AG10803 (cell line): ENCODE measurements at regions not wholly inside any gene's neighbourhood (a gene's known extent, or its start where the extent isn't known, plus 50 kb on each side); places are given as distances from the start of the nearest gene placed in this dataset.
A peak's percentile ranks its signal among the peaks of the same experiment; 100 is the strongest.
"Not testable (repeated sequence)": the region's sequence is repeated elsewhere in the genome, so short reads cannot be mapped to it uniquely, and the experiment has no call there.

ENCODE experiments used
- DNase-seq: peaks from one replicate; pipeline ENCODE4 v3.0.0; 2010; ENCODE audit warnings: low read depth
- H3K4me3 ChIP-seq: 2 replicates; pipeline ENCODE4 v1.5.1; 2011; ENCODE audit warnings: mild to moderate bottlenecking, low read length, control low read depth
- TF ChIP-seq, protein P1 (sequence below): conservative IDR thresholded peaks from 2 replicates; pipeline ENCODE4 v1.5.1; 2011; ENCODE audit warnings: mild to moderate bottlenecking, low read length, control low read depth, inconsistent platforms

DNA sequence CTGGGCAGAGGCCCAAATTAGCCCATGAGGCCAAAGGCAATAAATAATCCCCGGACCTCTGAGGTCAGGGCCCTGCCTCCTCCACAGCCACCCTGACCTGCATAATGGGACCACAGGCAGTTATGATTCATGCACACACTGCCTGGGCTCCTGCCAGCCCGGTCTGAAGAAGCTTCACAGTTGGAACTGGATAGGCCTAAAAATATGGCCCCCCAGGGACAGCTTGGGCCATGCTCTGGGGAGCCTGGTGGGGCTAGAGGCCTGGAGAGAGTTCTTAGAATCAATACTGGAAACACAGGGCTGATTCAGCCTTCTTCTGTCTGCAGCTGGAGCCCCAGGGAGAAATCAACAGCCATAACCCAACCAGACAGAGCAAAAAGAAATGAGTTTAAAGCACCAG is 112.8 kb upstream of the CADM1 start:
- no peak overlapping the region for H3K4me3 ChIP-seq
- TF ChIP-seq, protein P1, sequence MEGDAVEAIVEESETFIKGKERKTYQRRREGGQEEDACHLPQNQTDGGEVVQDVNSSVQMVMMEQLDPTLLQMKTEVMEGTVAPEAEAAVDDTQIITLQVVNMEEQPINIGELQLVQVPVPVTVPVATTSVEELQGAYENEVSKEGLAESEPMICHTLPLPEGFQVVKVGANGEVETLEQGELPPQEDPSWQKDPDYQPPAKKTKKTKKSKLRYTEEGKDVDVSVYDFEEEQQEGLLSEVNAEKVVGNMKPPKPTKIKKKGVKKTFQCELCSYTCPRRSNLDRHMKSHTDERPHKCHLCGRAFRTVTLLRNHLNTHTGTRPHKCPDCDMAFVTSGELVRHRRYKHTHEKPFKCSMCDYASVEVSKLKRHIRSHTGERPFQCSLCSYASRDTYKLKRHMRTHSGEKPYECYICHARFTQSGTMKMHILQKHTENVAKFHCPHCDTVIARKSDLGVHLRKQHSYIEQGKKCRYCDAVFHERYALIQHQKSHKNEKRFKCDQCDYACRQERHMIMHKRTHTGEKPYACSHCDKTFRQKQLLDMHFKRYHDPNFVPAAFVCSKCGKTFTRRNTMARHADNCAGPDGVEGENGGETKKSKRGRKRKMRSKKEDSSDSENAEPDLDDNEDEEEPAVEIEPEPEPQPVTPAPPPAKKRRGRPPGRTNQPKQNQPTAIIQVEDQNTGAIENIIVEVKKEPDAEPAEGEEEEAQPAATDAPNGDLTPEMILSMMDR = no peak
- peak; percentile 93 for DNase-seq

DNA sequence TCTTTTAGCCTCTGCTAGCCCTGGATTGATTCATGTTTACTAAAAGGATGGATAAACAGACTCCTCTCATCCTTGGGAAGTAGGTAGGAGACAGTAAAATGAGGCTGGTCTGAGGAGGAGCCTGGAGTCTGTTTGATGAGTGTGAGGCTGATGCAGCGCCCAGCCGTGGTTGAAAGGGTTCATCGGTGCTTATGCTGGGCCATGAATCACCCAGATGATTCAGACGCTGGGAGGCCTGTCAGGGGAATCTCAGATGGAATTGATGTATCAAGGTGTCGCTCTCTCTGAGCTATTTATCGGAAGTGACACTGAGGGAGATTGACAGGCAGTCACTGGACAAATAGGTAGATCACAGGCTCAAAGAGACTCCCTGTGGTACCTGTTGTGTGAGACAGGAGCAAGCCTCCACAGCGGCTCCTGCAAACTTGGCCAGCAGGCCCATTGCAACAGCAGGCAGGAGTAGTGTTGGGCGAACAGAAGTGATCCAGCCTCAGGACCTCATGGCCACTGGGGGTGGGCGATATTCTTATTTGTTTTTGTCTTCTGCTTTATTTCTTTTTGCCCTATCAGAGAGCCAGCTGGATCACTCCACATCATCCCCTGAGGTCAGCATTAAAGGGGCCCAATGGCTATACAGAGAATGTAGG is 109.9 kb upstream of the CADM1 start:
- H3K4me3 ChIP-seq = no peak overlapping the region
- TF ChIP-seq, protein P1 = no peak
- DNase-seq = peak; percentile 41

DNA sequence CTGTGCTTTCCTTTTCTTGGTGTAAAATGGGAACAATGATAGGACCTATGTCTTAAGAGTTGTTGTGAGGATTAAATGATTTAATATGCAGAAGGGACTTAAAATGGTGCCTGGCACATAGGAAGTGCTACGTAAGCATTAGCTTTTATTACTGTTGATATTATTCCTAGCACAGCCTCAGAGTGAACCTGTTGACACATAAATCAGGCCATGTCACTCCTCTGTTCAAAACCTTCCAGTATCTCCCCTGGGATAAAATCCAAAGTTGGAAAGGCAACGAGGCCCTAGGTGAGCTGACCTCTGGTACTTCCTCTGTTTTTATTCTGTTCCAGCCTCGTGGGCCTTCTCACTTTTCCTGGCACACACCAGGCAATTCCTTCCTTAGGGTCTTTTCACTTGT is 108.8 kb upstream of the CADM1 start:
- DNase-seq = no peak
- H3K4me3 ChIP-seq = no peak overlapping the region
- TF ChIP-seq, protein P1 = no peak

DNA sequence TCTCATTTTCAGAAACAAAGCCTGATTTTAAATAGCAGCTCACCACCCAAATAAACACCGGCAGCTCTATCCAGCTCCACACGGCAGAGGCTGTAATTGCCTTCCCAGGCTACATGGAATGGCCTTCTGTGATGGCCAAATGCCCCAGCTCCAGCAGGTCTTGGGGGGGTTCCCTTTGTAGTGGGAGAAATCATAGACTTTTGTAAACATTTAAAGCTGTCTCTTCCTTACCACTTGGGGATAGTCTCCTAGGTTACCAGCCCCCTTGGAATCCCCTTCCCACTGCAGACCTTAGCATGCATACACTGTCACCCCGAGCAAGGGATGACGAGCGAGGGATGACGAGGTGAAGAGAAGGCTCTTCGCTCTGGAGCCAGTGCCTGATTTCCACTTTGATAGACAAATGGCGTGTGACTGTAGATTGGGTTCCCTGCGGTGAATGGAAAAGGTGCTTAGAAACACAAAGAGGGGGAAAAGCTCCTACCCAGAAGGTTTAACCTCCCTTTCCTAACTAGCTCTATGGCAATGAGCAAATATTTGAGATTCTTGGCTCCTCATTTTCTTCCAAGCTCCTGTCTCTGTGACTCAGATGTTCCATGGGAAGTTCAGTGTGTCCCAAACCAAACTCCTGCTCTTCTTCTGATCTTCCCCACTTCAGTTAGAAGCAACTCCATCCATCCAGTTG is 108.0 kb upstream of the CADM1 start:
- TF ChIP-seq, protein P1 = no peak
- no peak overlapping the region for H3K4me3 ChIP-seq
- DNase-seq = peak; percentile 61

DNA sequence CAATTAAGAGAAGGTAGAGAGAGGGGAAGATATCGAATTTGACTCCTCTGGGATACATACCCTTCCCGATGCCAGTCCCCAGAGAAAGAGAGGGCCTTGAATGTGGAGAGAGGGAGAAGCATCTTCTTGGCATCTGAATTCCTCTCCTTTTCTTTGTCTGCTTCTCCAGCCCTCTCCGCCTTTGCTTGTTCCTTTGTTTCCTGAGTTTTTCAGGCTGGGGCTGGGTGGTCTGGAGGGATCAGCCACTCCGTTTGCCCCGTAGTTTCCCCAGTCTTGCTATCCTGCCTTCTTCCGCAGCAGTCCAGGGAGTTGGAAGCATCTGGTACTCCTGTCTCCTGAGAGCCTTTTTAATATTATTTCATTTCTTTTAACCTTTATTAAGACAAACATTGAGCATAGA is 107.1 kb upstream of the CADM1 start:
- H3K4me3 ChIP-seq = no peak overlapping the region
- DNase-seq = no peak
- TF ChIP-seq, protein P1 = no peak

DNA sequence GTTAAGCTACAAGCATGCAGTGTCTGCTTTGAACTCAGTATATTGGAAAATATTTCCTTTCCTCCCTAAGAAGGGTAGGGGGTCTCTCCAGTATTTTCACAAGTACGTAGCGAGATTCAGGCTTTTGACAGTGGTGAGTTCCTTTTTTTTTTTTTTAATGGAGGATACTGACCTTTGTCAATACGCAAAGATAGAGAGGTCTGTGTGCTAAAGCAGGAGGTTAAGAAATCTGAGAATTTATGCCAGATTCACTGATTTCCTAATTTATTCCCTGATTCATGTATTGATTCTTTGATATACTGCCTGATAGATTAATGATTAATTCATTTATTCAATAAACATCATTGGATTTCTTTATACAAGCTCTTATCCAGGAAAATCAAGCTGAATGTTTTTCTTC is 106.7 kb upstream of the CADM1 start:
- TF ChIP-seq, protein P1 = no peak
- no peak for DNase-seq
- H3K4me3 ChIP-seq = no peak overlapping the region

DNA sequence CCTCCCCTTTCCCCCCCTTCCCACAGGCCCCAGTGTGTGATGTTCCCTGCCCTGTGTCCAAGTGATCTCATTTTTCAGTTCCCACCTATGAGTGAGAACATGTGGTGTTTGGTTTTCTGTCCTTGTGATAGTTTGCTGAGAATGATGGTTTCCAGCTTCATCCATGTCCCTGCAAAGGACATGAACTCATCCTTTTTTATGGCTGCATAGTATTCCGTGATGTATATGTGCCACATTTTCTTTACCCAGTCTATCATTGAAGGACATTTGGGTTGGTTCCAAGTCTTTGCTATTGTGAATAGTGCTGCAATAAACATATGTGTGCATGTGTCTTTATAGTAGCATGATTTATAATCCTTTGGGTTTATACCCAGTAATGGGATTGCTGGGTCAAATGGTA is 106.0 kb upstream of the CADM1 start:
- not testable (repeated sequence) for DNase-seq

DNA sequence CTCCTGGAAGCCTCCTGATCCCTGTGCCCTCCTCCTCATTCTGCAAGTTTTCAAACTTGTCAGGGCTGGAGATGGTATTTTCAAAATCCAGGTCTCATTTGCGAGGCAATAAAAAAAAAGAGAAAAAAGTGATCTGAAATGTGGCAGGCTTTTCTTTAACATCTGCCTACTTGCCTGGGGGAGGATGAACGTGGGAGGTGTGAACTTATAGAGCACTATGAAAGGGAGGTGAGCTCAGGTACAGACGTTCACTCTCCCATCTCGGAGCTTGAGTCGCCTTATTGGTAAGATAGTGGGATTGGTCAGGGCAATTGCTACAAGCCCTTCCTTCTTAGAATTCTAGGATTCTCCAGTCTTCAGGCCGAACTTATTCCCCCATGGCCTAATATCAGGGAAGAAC is 104.8 kb upstream of the CADM1 start:
- TF ChIP-seq, protein P1 = no peak
- DNase-seq = no peak
- H3K4me3 ChIP-seq = no peak overlapping the region

More for the DNA sequence above, 106.0 kb upstream of the CADM1 start:
- not testable (repeated sequence) for H3K4me3 ChIP-seq
